C4-2B (cell line): ENCODE measurements at regions not wholly inside any gene's neighbourhood (a gene's known extent, or its start where the extent isn't known, plus 50 kb on each side); places are given as distances from the start of the nearest gene placed in this dataset.
A peak's percentile ranks its signal among the peaks of the same experiment; 100 is the strongest.

Experiments used
- H3K27ac ChIP-seq: fragments of 450-650 bp; 2 replicates; pipeline ENCODE4 v1.5.1; 2017
- CTCF ChIP-seq: fragments of 450-650 bp; conservative IDR thresholded peaks from 2 replicates; pipeline ENCODE4 v1.5.1; 2017; ENCODE audit warnings: mild to moderate bottlenecking
- ZFX ChIP-seq: fragments of 450-650 bp; IDR thresholded peaks from 2 replicates; pipeline ENCODE4 v1.6.1; 2017

- no peak overlapping the region for H3K27ac ChIP-seq
- TF ChIP-seq CTCF (no peak), ZFX (no peak)
Observed at GRCh38 chr9:118761016-118761790, 608.0 kb downstream of the BRINP1 start.

GRCh38 chr9:118767571-118767970 lies 601.7 kb downstream of the BRINP1 start:
- H3K27ac ChIP-seq, result no peak overlapping the region
- no peak for TF ChIP-seq ZFX
- no peak for TF ChIP-seq CTCF

GRCh38 chr9:118782790-118783463 lies 586.3 kb downstream of the BRINP1 start:
- no peak overlapping the region for H3K27ac ChIP-seq
- no peak for TF ChIP-seq ZFX
- TF ChIP-seq CTCF, result no peak

- no peak for TF ChIP-seq ZFX
- TF ChIP-seq CTCF, result no peak
Observed at GRCh38 chr9:118784033-118784432, 585.2 kb downstream of the BRINP1 start.

GRCh38 chr9:118785456-118785855 lies 583.8 kb downstream of the BRINP1 start:
- no peak for TF ChIP-seq CTCF
- TF ChIP-seq ZFX, result no peak
- no peak overlapping the region for H3K27ac ChIP-seq

More at GRCh38 chr9:118784033-118784432, 585.2 kb downstream of the BRINP1 start:
- no peak overlapping the region for H3K27ac ChIP-seq

DNA sequence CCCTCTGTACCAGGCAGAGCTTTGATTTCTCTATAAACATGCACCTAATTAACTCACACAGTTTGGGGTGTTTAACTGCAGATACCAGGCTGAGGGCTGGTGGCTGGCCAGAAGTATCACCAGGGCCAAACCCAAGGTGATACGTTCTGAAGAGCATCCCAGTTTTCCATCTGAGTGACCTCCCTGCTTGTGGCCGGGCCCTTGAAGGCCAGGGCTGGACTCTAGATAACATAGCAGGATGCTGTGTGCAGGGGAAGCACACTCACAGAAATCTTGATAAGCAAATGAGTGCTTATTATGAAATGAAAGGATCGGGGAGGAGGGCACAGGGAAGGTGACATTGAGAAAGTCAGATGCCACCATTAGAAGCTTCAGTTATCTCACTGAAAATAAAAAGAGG lies 582.4 kb downstream of the BRINP1 start:
- no peak for TF ChIP-seq CTCF
- no peak for TF ChIP-seq ZFX
- H3K27ac ChIP-seq, result no peak overlapping the region

- TF ChIP-seq ZFX (no peak), CTCF (peak; percentile 75)
Observed at GRCh38 chr9:118809160-118809625, 560.0 kb downstream of the BRINP1 start.

More at GRCh38 chr9:118809160-118809625, 560.0 kb downstream of the BRINP1 start:
- H3K27ac ChIP-seq, result no peak overlapping the region
